ENCODE measurements at regions not wholly inside any gene's neighbourhood (a gene's known extent, or its start where the extent isn't known, plus 50 kb on each side); places are given as distances from the start of the nearest gene placed in this dataset.

DNA sequence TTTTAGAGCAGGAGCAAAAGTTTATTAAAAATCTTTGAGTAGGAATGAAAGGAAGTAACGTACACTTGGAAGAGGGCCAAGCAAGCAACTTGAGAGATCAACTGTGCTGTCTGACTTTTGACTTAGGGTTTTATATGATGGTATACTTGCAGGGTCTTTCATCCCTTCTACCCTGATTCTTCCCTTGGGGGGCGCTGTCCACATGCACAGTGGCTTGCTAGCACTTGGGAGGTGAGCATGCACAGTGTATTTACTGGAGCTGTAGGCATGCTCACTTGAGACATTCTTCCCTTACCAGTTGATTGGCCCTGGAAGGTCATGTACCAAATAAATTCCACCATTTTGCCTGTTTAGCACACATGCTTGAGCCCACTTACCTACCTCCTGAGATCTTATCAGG is 1001.3 kb upstream of the ADGRL2 start:
- H3K27me3 Mint-ChIP-seq, result no peaks in the 10 kb centered on the region
- H3K4me3 Mint-ChIP-seq, result no peak overlapping the region
- no peak for ATAC-seq (replicated peaks; ENCODE audit: extremely low read depth, poor library complexity, severe bottlenecking)

DNA sequence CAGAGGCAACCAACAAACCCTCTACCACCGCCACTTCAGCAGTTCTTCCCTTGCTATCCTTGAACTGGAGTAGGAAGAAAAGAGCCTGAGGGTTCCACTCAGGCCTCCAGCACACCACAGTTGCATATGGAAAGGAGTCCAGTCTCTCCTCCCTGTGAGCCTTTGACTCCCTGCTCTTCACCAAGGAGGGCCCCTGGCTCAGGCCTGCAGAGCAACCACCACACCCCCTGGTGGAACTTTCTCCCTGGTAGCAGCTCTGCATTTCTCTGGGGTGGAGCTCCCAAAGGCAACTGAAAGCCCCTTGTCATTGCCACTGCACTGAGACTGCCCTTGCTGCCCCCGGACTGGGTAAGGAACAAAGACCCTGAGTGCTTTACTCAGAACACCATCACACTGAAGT is 1021.5 kb upstream of the ADGRL2 start:
- Mint-ChIP-seq H3K27ac (ENCODE audit: low read depth) (no peak overlapping the region), H3K27me3 (no peaks in the 10 kb centered on the region), H3K9me3 (peaks cover 20% of the 10 kb centered on the region), H3K36me3 (ENCODE audit: insufficient read depth) (no peaks in the 10 kb centered on the region), H3K4me3 (no peak overlapping the region), H3K4me1 (no peaks in the 10 kb centered on the region)
- no peak for ATAC-seq (replicated peaks; ENCODE audit: extremely low read depth, poor library complexity, severe bottlenecking)
- no peak for DNase-seq (ENCODE audit: low spot score in 2 of 2)

More for the DNA sequence above, 1001.3 kb upstream of the ADGRL2 start:
- H3K36me3 Mint-ChIP-seq (ENCODE audit: insufficient read depth), result no peaks in the 10 kb centered on the region
- H3K4me1 Mint-ChIP-seq, result no peaks in the 10 kb centered on the region
- no peak for DNase-seq (ENCODE audit: low spot score in 2 of 2)
- H3K27ac Mint-ChIP-seq (ENCODE audit: low read depth), result no peak overlapping the region
- peaks cover 11% of the 10 kb centered on the region for H3K9me3 Mint-ChIP-seq

DNA sequence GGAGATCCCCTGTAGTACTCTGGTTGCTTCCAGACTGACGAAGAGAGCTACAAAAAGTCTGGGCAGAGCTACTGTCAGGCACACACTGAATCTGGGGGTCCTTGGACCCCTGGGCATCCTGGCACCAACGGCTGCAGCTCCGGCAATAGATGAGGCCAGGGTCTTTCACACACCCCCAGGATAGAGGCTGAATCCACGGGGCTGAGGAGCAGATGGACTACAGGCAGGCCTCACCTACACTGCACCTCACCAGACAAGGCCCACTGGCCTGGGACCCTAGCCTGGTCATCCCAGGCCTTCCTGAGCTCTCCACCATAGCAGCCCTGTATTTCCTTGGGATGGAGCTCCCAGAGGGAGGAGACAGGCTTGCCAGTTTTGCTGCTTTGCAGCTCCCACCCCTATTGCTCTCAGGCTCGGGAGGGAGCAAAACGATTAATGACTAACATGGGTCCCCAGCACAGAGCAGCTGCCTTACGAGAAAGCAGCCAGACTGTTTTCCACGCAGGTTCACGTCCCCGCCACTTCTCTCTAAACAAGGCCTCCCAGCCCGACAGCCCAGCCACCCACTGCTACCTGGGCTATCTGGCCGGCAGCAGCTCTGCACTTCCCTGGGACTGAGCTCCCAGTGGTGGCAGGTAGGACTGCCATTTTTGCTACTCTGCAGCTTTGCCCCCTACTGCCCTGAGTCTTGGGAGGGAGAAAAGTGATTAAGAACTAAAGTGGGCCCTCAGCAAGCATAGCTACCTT is 1022.5 kb upstream of the ADGRL2 start:
- Mint-ChIP-seq H3K4me3 (no peak overlapping the region), H3K27ac (ENCODE audit: low read depth) (no peak overlapping the region), H3K36me3 (ENCODE audit: insufficient read depth) (no peaks in the 10 kb centered on the region), H3K4me1 (no peaks in the 10 kb centered on the region), H3K27me3 (no peaks in the 10 kb centered on the region), H3K9me3 (peaks cover 22% of the 10 kb centered on the region)
- ATAC-seq (replicated peaks; ENCODE audit: extremely low read depth, poor library complexity, severe bottlenecking) (no peak), DNase-seq (ENCODE audit: low spot score in 2 of 2) (no peak)

DNA sequence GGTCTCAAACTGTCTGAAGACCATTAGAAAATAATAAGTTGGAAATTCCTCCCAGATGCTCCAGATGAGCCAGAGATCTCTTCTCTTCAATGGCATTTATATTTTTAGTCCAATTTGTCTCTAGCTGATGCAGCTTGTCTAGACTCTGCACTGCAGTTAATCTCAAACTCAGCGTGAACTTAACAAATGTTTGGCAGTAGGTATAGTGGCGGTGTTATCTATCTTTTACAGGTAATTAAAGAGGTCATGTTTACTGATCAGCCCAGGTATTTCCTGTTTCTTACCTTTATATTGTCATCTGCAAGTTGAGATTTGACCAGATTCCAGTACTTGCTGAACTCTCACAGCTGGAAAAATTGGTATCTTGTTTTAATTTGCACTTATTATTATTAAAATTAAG is 1024.5 kb upstream of the ADGRL2 start:
- Mint-ChIP-seq H3K27me3 (no peaks in the 10 kb centered on the region), H3K27ac (ENCODE audit: low read depth) (no peak overlapping the region), H3K4me1 (no peaks in the 10 kb centered on the region), H3K9me3 (peaks cover 12% of the 10 kb centered on the region), H3K36me3 (ENCODE audit: insufficient read depth) (no peaks in the 10 kb centered on the region), H3K4me3 (no peak overlapping the region)
- DNase-seq (ENCODE audit: low spot score in 2 of 2) (no peak), ATAC-seq (replicated peaks; ENCODE audit: extremely low read depth, poor library complexity, severe bottlenecking) (no peak)

DNA sequence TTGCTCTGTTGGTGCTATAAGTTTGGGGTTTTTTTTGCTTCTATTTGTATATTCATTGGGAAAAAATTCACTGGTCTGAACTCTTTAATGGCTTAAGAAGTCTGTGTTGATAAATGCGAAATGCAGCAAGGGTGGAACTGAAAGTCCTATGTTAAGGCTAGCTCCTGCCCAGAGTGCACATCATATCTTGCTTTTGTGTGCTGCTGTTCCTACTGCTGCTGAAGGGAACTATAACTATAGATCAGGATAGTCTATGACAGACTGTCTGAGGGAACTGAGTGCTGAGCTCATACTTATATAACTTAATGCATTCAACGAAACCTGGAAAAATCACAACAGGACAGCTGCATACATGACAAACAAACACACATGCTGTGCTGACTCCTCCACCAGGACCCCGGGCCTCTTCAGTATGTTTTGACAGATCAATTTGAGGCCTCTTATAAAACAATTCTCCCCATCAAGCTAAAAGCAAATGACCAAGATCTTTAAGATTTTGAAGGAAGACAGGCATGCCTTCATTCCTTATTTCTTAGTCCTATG is 1031.5 kb upstream of the ADGRL2 start:
- no peaks in the 10 kb centered on the region for H3K4me1 Mint-ChIP-seq
- H3K27ac Mint-ChIP-seq (ENCODE audit: low read depth), result no peak overlapping the region
- ATAC-seq (replicated peaks; ENCODE audit: extremely low read depth, poor library complexity, severe bottlenecking) (no peak), DNase-seq (ENCODE audit: low spot score in 2 of 2) (no peak)
- H3K9me3 Mint-ChIP-seq, result peaks cover 4% of the 10 kb centered on the region
- H3K27me3 Mint-ChIP-seq, result no peaks in the 10 kb centered on the region
- H3K4me3 Mint-ChIP-seq, result no peak overlapping the region
- H3K36me3 Mint-ChIP-seq (ENCODE audit: insufficient read depth), result no peaks in the 10 kb centered on the region

DNA sequence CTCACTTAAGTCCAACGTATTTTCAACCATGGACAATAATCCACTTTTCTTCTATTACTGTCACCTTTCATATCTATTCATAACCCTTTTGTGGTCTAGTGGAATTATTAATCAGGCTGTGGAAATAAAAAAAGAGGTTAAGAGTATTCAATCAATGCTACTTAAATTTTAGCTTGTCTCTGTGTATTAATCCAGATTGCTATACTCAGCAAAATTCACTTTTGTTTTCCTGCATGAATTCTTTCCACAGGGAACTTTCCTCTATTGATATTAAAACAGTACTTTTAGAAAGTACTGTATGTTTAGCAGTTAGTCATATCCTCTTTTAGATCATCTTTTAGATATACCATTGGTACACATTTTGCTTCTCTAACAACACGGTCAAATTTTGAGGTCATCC is 1033.0 kb upstream of the ADGRL2 start:
- DNase-seq (ENCODE audit: low spot score in 2 of 2) (no peak), ATAC-seq (replicated peaks; ENCODE audit: extremely low read depth, poor library complexity, severe bottlenecking) (no peak)
- Mint-ChIP-seq H3K4me3 (no peak overlapping the region), H3K36me3 (ENCODE audit: insufficient read depth) (no peaks in the 10 kb centered on the region), H3K27me3 (no peaks in the 10 kb centered on the region), H3K27ac (ENCODE audit: low read depth) (no peak overlapping the region), H3K4me1 (no peaks in the 10 kb centered on the region), H3K9me3 (peaks cover 9% of the 10 kb centered on the region)

DNA sequence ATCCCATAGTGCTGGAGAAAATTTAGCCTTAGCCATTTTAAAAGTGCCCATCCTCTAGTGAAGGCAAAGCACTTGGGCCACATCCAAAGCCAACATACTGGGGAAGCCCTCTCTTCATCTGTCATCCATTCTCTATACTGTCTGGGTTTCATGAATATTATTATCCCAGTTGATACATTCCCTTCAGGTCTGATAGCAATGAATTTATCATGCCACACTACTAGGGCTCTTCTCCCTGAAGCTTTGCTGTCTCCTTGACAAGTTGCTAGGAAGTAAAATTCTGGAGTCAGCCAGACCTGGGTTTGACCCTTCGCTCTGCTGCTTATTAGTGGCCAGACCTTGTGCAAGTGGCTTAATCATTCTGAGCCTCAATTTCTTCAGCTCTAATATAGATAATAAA is 1041.4 kb upstream of the ADGRL2 start:
- ATAC-seq (replicated peaks; ENCODE audit: extremely low read depth, poor library complexity, severe bottlenecking), result no peak
- Mint-ChIP-seq H3K36me3 (ENCODE audit: insufficient read depth) (no peaks in the 10 kb centered on the region), H3K4me1 (no peaks in the 10 kb centered on the region), H3K4me3 (no peak overlapping the region), H3K9me3 (peaks cover 19% of the 10 kb centered on the region), H3K27ac (ENCODE audit: low read depth) (no peak overlapping the region), H3K27me3 (no peaks in the 10 kb centered on the region)
- DNase-seq (ENCODE audit: low spot score in 2 of 2), result no peak

DNA sequence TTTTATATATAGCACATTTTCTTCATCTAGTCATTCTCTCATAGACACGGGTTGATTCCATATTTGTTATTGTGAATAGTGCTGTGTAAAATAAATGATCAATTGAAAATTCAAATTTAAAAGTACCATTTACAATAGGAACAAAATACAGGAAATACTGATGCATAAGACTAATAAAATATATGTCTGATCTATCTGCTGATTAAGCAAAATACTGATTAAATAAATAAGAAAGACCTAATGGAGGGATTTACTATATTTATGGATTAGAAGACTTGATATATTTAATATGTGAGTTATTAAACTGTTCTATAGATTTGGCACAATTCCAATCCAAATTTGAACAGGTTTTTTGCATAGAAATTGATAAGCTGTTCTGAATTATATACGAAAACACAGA is 1044.8 kb upstream of the ADGRL2 start:
- H3K9me3 Mint-ChIP-seq, result peaks cover 19% of the 10 kb centered on the region
- no peaks in the 10 kb centered on the region for H3K36me3 Mint-ChIP-seq (ENCODE audit: insufficient read depth)
- ATAC-seq (replicated peaks; ENCODE audit: extremely low read depth, poor library complexity, severe bottlenecking) (no peak), DNase-seq (ENCODE audit: low spot score in 2 of 2) (no peak)
- H3K4me1 Mint-ChIP-seq, result no peaks in the 10 kb centered on the region
- H3K27me3 Mint-ChIP-seq, result no peaks in the 10 kb centered on the region
- H3K27ac Mint-ChIP-seq (ENCODE audit: low read depth), result no peak overlapping the region
- H3K4me3 Mint-ChIP-seq, result no peak overlapping the region

DNA sequence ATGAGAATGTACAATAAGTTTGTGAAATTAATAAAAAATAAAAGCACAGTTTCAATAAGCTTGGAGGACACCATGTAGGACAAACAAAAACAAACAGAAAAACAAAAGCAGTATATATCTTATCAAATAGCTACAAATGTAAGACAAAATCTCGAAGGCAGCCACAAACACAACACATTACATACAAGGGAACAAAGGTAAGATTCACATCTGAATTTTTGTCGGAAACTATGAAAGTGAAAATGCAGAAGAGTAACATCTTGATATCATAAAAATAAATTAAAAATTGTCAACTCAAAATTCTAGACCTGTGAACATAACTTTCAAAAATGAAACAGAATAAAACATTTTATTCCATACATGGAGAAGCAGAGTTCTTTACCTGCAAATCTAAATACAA is 1049.5 kb upstream of the ADGRL2 start:
- ATAC-seq (replicated peaks; ENCODE audit: extremely low read depth, poor library complexity, severe bottlenecking) (no peak), DNase-seq (ENCODE audit: low spot score in 2 of 2) (no peak)
- H3K27me3 Mint-ChIP-seq, result no peaks in the 10 kb centered on the region
- no peaks in the 10 kb centered on the region for H3K4me1 Mint-ChIP-seq
- H3K36me3 Mint-ChIP-seq (ENCODE audit: insufficient read depth), result no peaks in the 10 kb centered on the region
- no peak overlapping the region for H3K27ac Mint-ChIP-seq (ENCODE audit: low read depth)
- H3K9me3 Mint-ChIP-seq, result peaks cover 20% of the 10 kb centered on the region
- H3K4me3 Mint-ChIP-seq, result no peak overlapping the region

DNA sequence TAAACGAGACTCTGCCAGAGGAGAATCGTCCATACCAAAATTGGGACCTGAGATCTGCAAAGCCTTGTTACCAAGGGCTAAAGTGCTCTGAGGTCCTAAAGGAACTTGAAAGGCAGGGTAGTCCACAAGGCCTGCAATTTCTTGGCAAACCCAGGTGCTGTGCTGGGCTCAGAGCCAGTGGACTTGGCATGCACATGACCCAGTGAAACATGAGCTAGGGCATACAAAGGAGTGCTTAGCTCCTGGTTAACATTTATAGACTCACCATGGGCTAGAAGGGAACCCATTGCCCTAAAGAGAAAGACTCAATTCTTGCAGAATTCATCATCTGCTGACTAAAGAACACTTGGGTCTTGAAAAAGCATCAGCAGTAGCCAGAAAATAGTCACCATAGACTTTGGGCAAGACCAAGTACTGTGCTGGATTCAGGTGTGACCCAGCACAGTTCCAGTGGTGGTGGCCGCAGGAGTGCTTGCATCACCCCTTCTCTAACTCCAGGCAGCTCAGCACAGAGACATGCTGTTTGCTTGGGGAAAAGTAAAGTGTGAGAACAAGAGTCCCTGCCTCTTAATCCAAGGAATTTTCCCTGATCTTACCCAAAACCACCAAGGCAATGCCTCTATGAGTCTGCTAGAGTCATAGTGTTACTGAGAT is 1069.4 kb upstream of the ADGRL2 start:
- H3K27ac Mint-ChIP-seq (ENCODE audit: low read depth), result no peak overlapping the region
- no peak for DNase-seq (ENCODE audit: low spot score in 2 of 2)
- no peak for ATAC-seq (replicated peaks; ENCODE audit: extremely low read depth, poor library complexity, severe bottlenecking)
- no peaks in the 10 kb centered on the region for H3K36me3 Mint-ChIP-seq (ENCODE audit: insufficient read depth)
- no peaks in the 10 kb centered on the region for H3K4me1 Mint-ChIP-seq
- H3K27me3 Mint-ChIP-seq, result no peaks in the 10 kb centered on the region
- H3K9me3 Mint-ChIP-seq, result peaks cover 34% of the 10 kb centered on the region
- no peak overlapping the region for H3K4me3 Mint-ChIP-seq

DNA sequence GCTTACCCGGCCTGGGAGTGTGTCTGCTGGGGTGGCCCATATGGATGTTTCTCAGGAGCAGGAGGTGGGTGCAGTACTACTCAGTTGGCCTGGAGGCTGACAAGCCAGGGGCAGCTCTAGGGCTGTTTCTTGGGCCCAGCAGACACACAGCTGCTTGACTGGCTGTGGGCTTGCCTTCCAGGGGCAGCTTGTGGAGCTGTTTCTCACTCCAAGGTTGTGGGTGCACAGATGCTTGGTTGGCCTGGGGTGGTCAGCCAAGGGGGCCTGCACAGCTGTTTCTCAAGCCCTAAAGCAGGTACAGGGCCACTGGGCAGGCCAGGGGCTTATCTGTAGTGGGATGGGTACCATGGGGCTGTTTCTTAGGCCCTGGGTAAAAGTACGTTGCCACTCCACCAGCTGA is 1078.1 kb upstream of the ADGRL2 start:
- Mint-ChIP-seq H3K36me3 (ENCODE audit: insufficient read depth) (no peaks in the 10 kb centered on the region), H3K27me3 (no peaks in the 10 kb centered on the region), H3K27ac (ENCODE audit: low read depth) (no peak overlapping the region), H3K9me3 (peaks cover 32% of the 10 kb centered on the region), H3K4me3 (no peak overlapping the region), H3K4me1 (no peaks in the 10 kb centered on the region)
- DNase-seq (ENCODE audit: low spot score in 2 of 2), result no peak
- ATAC-seq (replicated peaks; ENCODE audit: extremely low read depth, poor library complexity, severe bottlenecking), result no peak

DNA sequence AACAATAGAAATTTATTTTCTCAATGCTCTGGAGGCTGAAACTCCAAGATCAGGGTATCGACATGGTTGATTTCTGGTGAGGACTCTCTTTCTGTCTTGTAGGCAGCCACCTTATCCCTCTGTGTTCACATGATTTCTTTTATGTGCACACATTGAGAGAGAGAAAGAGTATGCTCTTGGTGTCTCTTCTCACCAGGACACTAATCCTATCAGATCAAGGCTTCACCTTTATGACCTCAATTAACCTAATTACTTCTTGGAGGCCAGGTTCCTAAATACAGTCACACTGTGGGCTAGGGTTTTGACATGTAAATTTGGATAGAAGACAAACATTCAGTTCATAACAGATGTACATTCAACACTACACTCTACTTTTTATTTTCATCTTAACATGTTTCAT is 1094.2 kb upstream of the ADGRL2 start:
- ATAC-seq (replicated peaks; ENCODE audit: extremely low read depth, poor library complexity, severe bottlenecking), result no peak
- Mint-ChIP-seq H3K9me3 (peaks cover 14% of the 10 kb centered on the region), H3K36me3 (ENCODE audit: insufficient read depth) (no peaks in the 10 kb centered on the region), H3K4me1 (no peaks in the 10 kb centered on the region), H3K27me3 (no peaks in the 10 kb centered on the region), H3K27ac (ENCODE audit: low read depth) (no peak overlapping the region), H3K4me3 (no peak overlapping the region)
- no peak for DNase-seq (ENCODE audit: low spot score in 2 of 2)

DNA sequence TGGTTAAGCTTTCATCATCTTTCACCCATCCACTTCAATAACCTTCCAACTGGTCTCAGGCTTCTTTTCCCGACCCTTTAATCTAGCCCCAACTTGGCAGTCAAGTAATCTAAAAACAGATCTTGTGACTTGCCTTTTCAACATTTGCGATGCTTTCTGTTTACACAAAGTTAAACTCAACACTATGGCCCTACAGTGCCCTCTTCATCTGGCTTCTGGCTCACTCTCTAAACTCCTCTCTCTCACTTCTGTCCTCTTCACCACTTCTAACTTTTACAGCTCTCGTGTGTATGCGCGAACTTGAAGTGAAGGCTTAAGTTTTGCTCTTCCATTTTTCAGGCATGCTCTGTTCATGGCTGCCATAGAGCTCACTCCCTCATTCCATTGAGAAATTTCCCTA is 1122.3 kb upstream of the ADGRL2 start:
- H3K27ac Mint-ChIP-seq (ENCODE audit: low read depth), result no peak overlapping the region

More for the DNA sequence above, 1122.3 kb upstream of the ADGRL2 start:
- DNase-seq (ENCODE audit: low spot score in 2 of 2), result no peak
- Mint-ChIP-seq H3K4me3 (no peak overlapping the region), H3K27me3 (no peaks in the 10 kb centered on the region), H3K36me3 (ENCODE audit: insufficient read depth) (no peaks in the 10 kb centered on the region), H3K4me1 (no peaks in the 10 kb centered on the region), H3K9me3 (peaks cover 18% of the 10 kb centered on the region)
- no peak for ATAC-seq (replicated peaks; ENCODE audit: extremely low read depth, poor library complexity, severe bottlenecking)

Measured in central memory CD8-positive, alpha-beta T cell (primary cell).